Thyroid gland (tissue), 4 donors: ENCODE measurements at regions not wholly inside any gene's neighbourhood (a gene's known extent, or its start where the extent isn't known, plus 50 kb on each side); places are given as distances from the start of the nearest gene placed in this dataset.

Source experiments
- DNase-seq, 2 donors: peaks; one replicate each; pipeline ENCODE4 v3.0.0-alpha.2; 2019
- H3K27ac ChIP-seq, 3 donors: fragments of 200-600 bp; sonication (generic); 1 replicate in 2 of 3; 2 replicates in 1 of 3; pipeline ENCODE4 v1.5.1; 2016 to 2019; ENCODE audit warnings: mild to moderate bottlenecking in 1 of 3, moderate library complexity in 1 of 3
- H3K27me3 ChIP-seq: fragments of 200-600 bp; sonication (generic); one replicate; pipeline ENCODE4 v1.5.1; 2019
- H3K36me3 ChIP-seq, 2 donors: fragments of 200-600 bp; sonication (generic); one replicate each; pipeline ENCODE4 v1.5.1; 2016 to 2019
- H3K4me1 ChIP-seq, 2 donors: fragments of 200-600 bp; sonication (generic); one replicate each; pipeline ENCODE4 v1.5.1; 2017 to 2019
- H3K4me3 ChIP-seq, 3 donors: fragments of 200-600 bp; sonication (generic); replicated peaks in 1 of 3; 1 replicate in 2 of 3; 2 replicates in 1 of 3; pipeline ENCODE4 v1.5.1; 2016; ENCODE audit warnings: mild to moderate bottlenecking in 1 of 3
- H3K9me3 ChIP-seq: fragments of 200-600 bp; sonication (generic); one replicate; pipeline ENCODE4 v1.5.1; 2017
- CTCF ChIP-seq, 6 experiments: fragments of 200-600 bp in 3 of 6; fragments of 450-650 bp in 3 of 6; sonication (generic) in 3 of 6; IDR thresholded peaks; one replicate each; pipeline ENCODE4 v1.5.1; 2016 to 2019; ENCODE audit warnings: antibody characterized with exemption in 6 of 6, mild to moderate bottlenecking in 2 of 6, inconsistent platforms in 1 of 6, moderate library complexity in 1 of 6
- POLR2A ChIP-seq, 2 donors: fragments of 450-650 bp; IDR thresholded peaks; one replicate each; pipeline ENCODE4 v1.6.1; 2017; ENCODE audit warnings: antibody characterized with exemption in 2 of 2, mild to moderate bottlenecking in 2 of 2, moderate library complexity in 1 of 2
- WGBS, 2 donors: methylation state at CpG; one replicate each; pipeline ENCODE4 v1.1.5; 2017; 5-methylcytosine and 5-hydroxymethylcytosine counted together
- intact Hi-C: fragments of 100-400 bp; cut with DNase I; formaldehyde crosslinking; loops from one replicate; pipeline ENCODE4 v1.15.1; 2023

GRCh38 chr9:15010581-15010980 is 100.4 kb upstream of the FREM1 start:
- no peaks in the 10 kb centered on the region for H3K27me3 ChIP-seq
- TF ChIP-seq POLR2A (IDR thresholded peaks at IDR 0.05), result no peak
- no peak for TF ChIP-seq CTCF (IDR thresholded peaks at IDR 0.05)
- no peaks in the 10 kb centered on the region for H3K9me3 ChIP-seq
- DNase-seq, result no peak
- no peak overlapping the region for H3K4me3 ChIP-seq
- intact Hi-C loops, result no loop called here
- no peaks in the 10 kb centered on the region for H3K36me3 ChIP-seq
- H3K4me1 ChIP-seq, result peaks cover 10 to 11% of the 10 kb centered on the region in 2 donors
- no peak overlapping the region for H3K27ac ChIP-seq

GRCh38 chr9:15007698-15008097 is 97.5 kb upstream of the FREM1 start:
- TF ChIP-seq CTCF (IDR thresholded peaks at IDR 0.05) (no peak), POLR2A (IDR thresholded peaks at IDR 0.05) (no peak)
- H3K4me1 ChIP-seq, result peaks cover 10 to 11% of the 10 kb centered on the region in 2 donors

GRCh38 chr9:14994738-14995137 is 84.5 kb upstream of the FREM1 start:
- DNase-seq, result no peak
- no peak overlapping the region for H3K4me3 ChIP-seq
- intact Hi-C loops, result no loop called here
- H3K27ac ChIP-seq, result no peak overlapping the region
- TF ChIP-seq CTCF (IDR thresholded peaks at IDR 0.05), result no peak
- no peak for TF ChIP-seq POLR2A (IDR thresholded peaks at IDR 0.05)
- 46 to 68% methylated on average over 1 of the region's 1 CpG for WGBS, 2 donors
- H3K36me3 ChIP-seq, result no peaks in the 10 kb centered on the region
- H3K9me3 ChIP-seq, result no peaks in the 10 kb centered on the region
- H3K27me3 ChIP-seq, result no peaks in the 10 kb centered on the region
- H3K4me1 ChIP-seq, result peaks cover 0 to 5% of the 10 kb centered on the region in 2 donors

More at GRCh38 chr9:15007698-15008097, 97.5 kb upstream of the FREM1 start:
- Histone ChIP-seq H3K27me3 (no peaks in the 10 kb centered on the region), H3K36me3 (no peaks in the 10 kb centered on the region), H3K9me3 (no peaks in the 10 kb centered on the region), H3K4me3 (no peak overlapping the region), H3K27ac (no peak overlapping the region)
- 21 to 37% methylated on average over 1 of the region's 1 CpG for WGBS, 2 donors
- intact Hi-C loops, result no loop called here
- DNase-seq, result no peak

GRCh38 chr9:14993901-14994554 is 83.8 kb upstream of the FREM1 start:
- no peak for TF ChIP-seq CTCF (IDR thresholded peaks at IDR 0.05)
- no peak for TF ChIP-seq POLR2A (IDR thresholded peaks at IDR 0.05)
- H3K4me3 ChIP-seq, result peak overlapping the region in 1 of 3 donors; percentile 49
- no peaks in the 10 kb centered on the region for H3K27me3 ChIP-seq
- DNase-seq, result no peak
- WGBS, 2 donors, result 65 to 77% methylated on average over 9 of the region's 9 CpGs
- intact Hi-C loops, result no loop called here
- no peak overlapping the region for H3K27ac ChIP-seq
- no peaks in the 10 kb centered on the region for H3K36me3 ChIP-seq
- H3K4me1 ChIP-seq, result peaks cover 0 to 5% of the 10 kb centered on the region in 2 donors
- H3K9me3 ChIP-seq, result no peaks in the 10 kb centered on the region

- peak; percentile 74 to 81 for DNase-seq
- Histone ChIP-seq H3K27me3 (no peaks in the 10 kb centered on the region), H3K4me1 (peaks cover 0 to 5% of the 10 kb centered on the region in 2 donors), H3K27ac (no peak overlapping the region), H3K9me3 (no peaks in the 10 kb centered on the region), H3K36me3 (no peaks in the 10 kb centered on the region), H3K4me3 (peak overlapping the region; percentile 20 to 49 (median 20))
- intact Hi-C loops, result no loop called here
- 8 to 9% methylated on average over 38 to 41 of the region's 49 CpGs for WGBS, 2 donors
- TF ChIP-seq POLR2A (IDR thresholded peaks at IDR 0.05), result no peak
- TF ChIP-seq CTCF (IDR thresholded peaks at IDR 0.05), result no peak
Observed at GRCh38 chr9:14993061-14993800, 83.0 kb upstream of the FREM1 start.
